T-cell (primary cell): ENCODE measurements at regions not wholly inside any gene's neighbourhood (a gene's known extent, or its start where the extent isn't known, plus 50 kb on each side); places are given as distances from the start of the nearest gene placed in this dataset.

Experiments used
- ATAC-seq, 4 experiments: fragments of 200-7000 bp in 3 of 4; fragments of 150-1000 bp in 1 of 4; cut with Tn5 transposase; replicated peaks in 1 of 4; 1 replicate in 3 of 4; 2 replicates in 1 of 4; pipeline ENCODE4 v1.10.0; 2021; ENCODE audit warnings: moderate library complexity in 3 of 4, mild to moderate bottlenecking in 2 of 4, moderate number of reproducible peaks in 1 of 4
- CTCF ChIA-PET, 2 donors: fragments of 300-600 bp; sonication (Branson Sonifier 250); formaldehyde crosslinking; loops; one replicate each; lab custom pipeline; 2022; ENCODE audit warnings: antibody characterized with exemption in 2 of 2; lab: Charles Lee
- POLR2A ChIA-PET, 2 donors: fragments of 300-600 bp; sonication (Branson Sonifier 250); formaldehyde crosslinking; loops; one replicate each; lab custom pipeline; 2022; ENCODE audit warnings: antibody characterized with exemption in 2 of 2; lab: Charles Lee
- DNase-seq, 35 experiments: peaks; one replicate each; pipeline versions ENCODE4 v3.0.0 to v3.0.0-alpha.2; 2013 to 2023
- H3K27ac ChIP-seq: one replicate; pipeline ENCODE4 v1.5.1; 2013; ENCODE audit warnings: low read length
- H3K27me3 ChIP-seq, 2 experiments: replicated peaks in 1 of 2; 1 replicate in 1 of 2; 2 replicates in 1 of 2; pipeline versions ENCODE4 v1.6.1 to v1.7.0; 2013; ENCODE audit warnings: low read length in 1 of 2, mixed read lengths in 1 of 2; ENCODE audit not compliant: control insufficient read depth in 2 of 2, insufficient read depth in 2 of 2; ENCODE audit errors: extremely low read depth in 1 of 2
- H3K36me3 ChIP-seq, 2 donors: 1 replicate in 1 of 2; 2 replicates in 1 of 2; pipeline versions ENCODE4 v1.6.1 to v1.7.0; 2013; ENCODE audit warnings: low read length in 1 of 2; ENCODE audit not compliant: control insufficient read depth in 2 of 2, insufficient read depth in 1 of 2; ENCODE audit errors: extremely low read depth in 1 of 2
- H3K4me1 ChIP-seq, 2 experiments: 1 replicate in 1 of 2; 2 replicates in 1 of 2; pipeline versions ENCODE4 v1.6.1 to v1.7.0; 2013; ENCODE audit warnings: low read length in 2 of 2, mixed read lengths in 1 of 2; ENCODE audit not compliant: insufficient read depth in 2 of 2, control insufficient read depth in 1 of 2; ENCODE audit errors: extremely low read depth in 1 of 2
- H3K4me3 ChIP-seq, 2 donors: 1 replicate in 1 of 2; 2 replicates in 1 of 2; pipeline versions ENCODE4 v1.5.1 to v1.7.0; 2013; ENCODE audit warnings: mild to moderate bottlenecking in 2 of 2, low read length in 1 of 2, moderate library complexity in 1 of 2; ENCODE audit not compliant: control insufficient read depth in 1 of 2; ENCODE audit errors: extremely low read depth in 1 of 2
- H3K9me3 ChIP-seq: 2 replicates; pipeline ENCODE4 v1.7.0; 2013
- H3K27ac Mint-ChIP-seq, 2 donors: one replicate each; pipeline ENCODE4 v1.8.0; 2020 to 2021; ENCODE audit warnings: mild to moderate bottlenecking in 2 of 2, mixed read lengths in 2 of 2
- H3K27me3 Mint-ChIP-seq, 2 donors: one replicate each; pipeline ENCODE4 v1.8.0; 2021 to 2022; ENCODE audit warnings: mixed read lengths in 2 of 2
- H3K36me3 Mint-ChIP-seq: one replicate; pipeline ENCODE4 v1.8.0; 2021; ENCODE audit warnings: mixed read lengths
- H3K4me1 Mint-ChIP-seq, 3 donors: one replicate each; pipeline ENCODE4 v1.8.0; 2020 to 2022; ENCODE audit warnings: mixed read lengths in 3 of 3, mild to moderate bottlenecking in 1 of 3
- H3K4me3 Mint-ChIP-seq, 3 donors: one replicate each; pipeline ENCODE4 v1.8.0; 2020 to 2022; ENCODE audit warnings: mild to moderate bottlenecking in 3 of 3, mixed read lengths in 3 of 3, moderate library complexity in 3 of 3
- H3K9me3 Mint-ChIP-seq, 3 donors: one replicate each; pipeline ENCODE4 v1.8.0; 2020 to 2022; ENCODE audit warnings: mixed read lengths in 3 of 3
- WGBS: methylation state at CpG from one replicate; pipeline ENCODE4 v1.1.5; 2013; ENCODE audit warnings: missing lambda C conversion rate; ENCODE audit not compliant: insufficient coverage; 5-methylcytosine and 5-hydroxymethylcytosine counted together

- ATAC-seq = no peak
- peaks cover 0 to 12% of the 10 kb centered on the region in 2 experiments for H3K27me3 ChIP-seq
- Mint-ChIP-seq H3K27me3 (peaks cover 11% of the 10 kb centered on the region in 2 donors), H3K4me3 (no peak overlapping the region), H3K36me3 (no peaks in the 10 kb centered on the region), H3K9me3 (peaks cover 0 to 11% (median 4%) of the 10 kb centered on the region in 3 donors), H3K4me1 (no peaks in the 10 kb centered on the region), H3K27ac (no peak overlapping the region)
- ChIA-PET CTCF (no interaction called here), POLR2A (no interaction called here)
- H3K4me1 ChIP-seq = no peaks in the 10 kb centered on the region
- DNase-seq = no peak
- no peak overlapping the region for H3K27ac ChIP-seq
- H3K4me3 ChIP-seq = no peak overlapping the region
- no peaks in the 10 kb centered on the region for H3K36me3 ChIP-seq
- WGBS = 70% methylated on average over 8 of the region's 9 CpGs
- H3K9me3 ChIP-seq = no peaks in the 10 kb centered on the region
Measured at GRCh38 chr3:13689373-13690260, 140.7 kb downstream of the FBLN2 start.

- WGBS = 80% methylated on average over 7 of the region's 7 CpGs
- H3K27ac ChIP-seq = no peak overlapping the region
- H3K9me3 ChIP-seq = no peaks in the 10 kb centered on the region
- ATAC-seq (no peak), DNase-seq (no peak)
- H3K27me3 Mint-ChIP-seq = peaks cover 11% of the 10 kb centered on the region in 2 donors
- H3K4me1 Mint-ChIP-seq = no peaks in the 10 kb centered on the region
- H3K9me3 Mint-ChIP-seq = peaks cover 0 to 11% (median 4%) of the 10 kb centered on the region in 3 donors
- H3K4me3 Mint-ChIP-seq = no peak overlapping the region
- POLR2A ChIA-PET = no interaction called here
- no peak overlapping the region for H3K4me3 ChIP-seq
- H3K36me3 Mint-ChIP-seq = no peaks in the 10 kb centered on the region
- H3K4me1 ChIP-seq = no peaks in the 10 kb centered on the region
- H3K27me3 ChIP-seq = peaks cover 0 to 16% of the 10 kb centered on the region in 2 experiments
- no peaks in the 10 kb centered on the region for H3K36me3 ChIP-seq
- H3K27ac Mint-ChIP-seq = no peak overlapping the region
- CTCF ChIA-PET = no interaction called here
Measured at GRCh38 chr3:13688824-13689223, 139.9 kb downstream of the FBLN2 start.

- peaks cover 0 to 18% of the 10 kb centered on the region in 2 experiments for H3K27me3 ChIP-seq
- Mint-ChIP-seq H3K9me3 (peaks cover 0 to 10% (median 4%) of the 10 kb centered on the region in 3 donors), H3K4me3 (no peak overlapping the region), H3K27me3 (peaks cover 10 to 11% of the 10 kb centered on the region in 2 donors), H3K4me1 (no peaks in the 10 kb centered on the region), H3K36me3 (no peaks in the 10 kb centered on the region), H3K27ac (no peak overlapping the region)
- H3K9me3 ChIP-seq = no peaks in the 10 kb centered on the region
- H3K36me3 ChIP-seq = no peaks in the 10 kb centered on the region
- H3K4me3 ChIP-seq = no peak overlapping the region
- CTCF ChIA-PET = no interaction called here
- no peaks in the 10 kb centered on the region for H3K4me1 ChIP-seq
- 78% methylated on average over 3 of the region's 8 CpGs for WGBS
- no peak overlapping the region for H3K27ac ChIP-seq
- DNase-seq = no peak
- no peak for ATAC-seq
- POLR2A ChIA-PET = no interaction called here
Measured at GRCh38 chr3:13688034-13688433, 139.1 kb downstream of the FBLN2 start.
